ENCODE measurements at regions not wholly inside any gene's neighbourhood (a gene's known extent, or its start where the extent isn't known, plus 50 kb on each side); places are given as distances from the start of the nearest gene placed in this dataset.

DNA sequence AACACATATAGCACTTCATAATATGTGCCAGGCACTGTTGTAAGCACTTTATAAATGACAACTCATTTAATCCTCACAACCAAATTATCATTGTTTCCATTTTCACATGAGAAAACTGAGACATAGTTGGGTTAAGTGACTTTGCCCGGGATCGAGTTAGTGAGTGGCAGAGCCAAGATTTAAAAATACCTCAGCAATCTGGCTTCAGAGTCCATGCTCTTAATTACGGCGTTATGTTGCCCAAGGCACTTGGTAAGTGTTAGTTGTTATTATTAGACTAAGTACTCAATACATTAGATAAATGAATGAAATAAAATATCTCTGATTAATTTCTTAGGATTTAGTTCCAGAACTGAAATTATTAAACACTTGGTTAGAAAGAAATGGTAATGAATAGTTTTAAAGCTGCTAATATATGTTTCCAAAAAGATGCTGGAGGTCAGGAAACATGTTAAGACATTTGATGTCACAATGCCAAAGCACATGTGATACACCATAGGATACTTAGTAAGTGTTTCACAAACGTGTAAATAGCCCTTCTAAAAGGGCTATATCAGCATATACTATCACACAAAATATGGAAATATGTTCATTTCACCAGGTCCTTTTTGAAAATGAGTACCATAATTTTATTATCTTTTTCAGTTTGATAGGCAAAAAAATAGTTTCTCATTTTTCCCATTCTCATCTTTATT lies 301.9 kb downstream of the GPAT3 start:
- DNase-seq, result no peak

GRCh38 chr4:83833920-83834319 lies 298.0 kb downstream of the GPAT3 start:
- no peak for DNase-seq

DNA sequence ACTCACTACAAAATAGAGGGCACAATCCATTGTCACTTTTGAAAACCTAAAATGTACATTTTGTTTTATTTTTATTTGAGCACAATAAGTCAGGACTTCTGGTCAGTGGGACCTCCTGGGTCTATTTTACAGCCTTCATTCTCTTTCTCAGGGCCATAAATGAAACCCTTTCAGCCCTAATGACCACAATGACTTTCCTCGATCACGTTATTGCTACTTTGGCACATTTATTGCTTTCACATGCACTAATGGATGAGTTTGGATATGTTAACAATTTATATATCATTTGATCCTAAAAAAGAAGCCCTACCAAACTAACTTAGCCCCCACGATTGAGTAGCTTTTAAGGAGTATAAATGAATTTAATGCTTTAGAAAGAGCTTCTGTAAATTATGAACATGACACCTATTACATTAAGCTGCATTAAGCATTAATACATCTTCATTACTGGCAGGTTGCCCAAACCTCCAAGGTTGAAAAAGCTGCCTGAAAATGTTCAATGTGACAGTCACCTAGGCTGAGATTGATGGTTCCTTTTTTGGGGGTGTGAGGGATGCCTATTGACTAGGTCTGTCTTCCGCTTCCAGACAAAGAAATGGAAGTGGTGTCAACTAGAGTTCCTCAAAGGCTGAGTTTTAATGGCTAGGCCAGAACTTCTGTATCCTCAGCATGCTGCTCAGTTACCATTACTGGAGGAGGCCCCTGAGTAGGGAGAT lies 296.4 kb downstream of the GPAT3 start:
- no peak for DNase-seq

- no peak for DNase-seq
These were observed 295.7 kb downstream of the GPAT3 start for GRCh38 chr4:83831588-83831987.

- DNase-seq, result no peak
These were observed 294.4 kb downstream of the GPAT3 start for GRCh38 chr4:83830138-83830888.

DNA sequence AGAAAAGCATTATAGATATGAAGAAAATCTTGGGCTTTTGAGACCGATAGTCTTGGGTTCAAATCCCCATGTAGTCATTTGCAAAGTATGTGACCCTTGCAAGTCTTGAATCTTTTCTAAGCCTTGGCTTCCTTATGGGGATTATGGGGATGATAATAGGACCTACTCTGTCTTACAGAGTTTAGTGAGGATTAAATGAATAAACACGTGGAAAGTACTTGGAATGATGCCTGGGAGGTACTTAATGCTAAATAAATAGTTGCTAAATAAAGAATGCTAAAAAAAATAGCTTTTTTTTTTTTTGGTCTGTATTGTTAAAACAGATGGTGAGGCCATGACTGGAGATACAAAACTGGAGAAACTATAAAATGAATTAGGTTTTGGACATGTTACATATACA lies 292.7 kb downstream of the GPAT3 start:
- DNase-seq, result no peak

DNA sequence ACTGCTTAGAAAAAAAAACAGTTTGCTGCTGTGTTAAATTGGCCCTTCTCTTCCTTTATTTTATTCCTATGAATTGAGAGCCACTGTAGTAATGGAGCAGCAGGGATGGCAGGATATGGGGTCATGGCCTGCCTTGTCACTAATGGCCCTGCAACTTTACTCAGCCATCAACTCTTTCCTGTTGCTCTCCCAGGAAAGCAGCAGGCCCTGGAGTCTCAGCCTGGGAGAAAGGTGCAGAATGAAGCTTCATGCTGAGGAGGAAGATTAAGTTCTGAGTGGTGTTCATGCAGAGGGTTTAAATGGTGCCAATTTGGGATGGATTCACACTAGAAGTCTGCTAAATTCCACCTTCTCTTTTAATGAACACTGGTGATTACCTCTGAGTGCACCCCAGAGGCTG lies 285.6 kb downstream of the GPAT3 start:
- DNase-seq, result no peak

- no peak for DNase-seq
These were observed 283.7 kb downstream of the GPAT3 start for GRCh38 chr4:83819582-83819981.

GRCh38 chr4:83810428-83810827 lies 274.5 kb downstream of the GPAT3 start:
- DNase-seq, result no peak

DNA sequence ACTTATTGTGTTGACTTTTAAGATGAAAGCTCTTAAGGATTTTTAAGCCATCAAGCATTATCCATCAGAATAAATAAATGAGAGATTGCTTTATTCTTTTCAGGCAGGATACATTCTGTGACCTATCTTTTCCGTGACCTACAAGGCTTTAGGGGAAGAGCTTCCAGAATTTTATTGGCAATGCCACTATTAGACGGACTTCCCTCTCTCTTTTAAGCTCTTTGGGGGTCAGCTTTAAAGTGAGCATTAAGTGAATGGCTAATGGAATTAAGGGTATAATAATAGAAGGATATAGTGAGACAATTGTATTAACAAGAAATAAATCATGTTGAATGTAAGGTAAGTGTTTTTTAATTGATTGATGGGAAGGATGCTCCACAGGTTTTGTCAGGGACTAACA lies 273.7 kb downstream of the GPAT3 start:
- DNase-seq, result no peak

- DNase-seq, result no peak
These were observed 257.6 kb downstream of the GPAT3 start for GRCh38 chr4:83793481-83793880.

- no peak for DNase-seq
These were observed 250.0 kb downstream of the GPAT3 start for GRCh38 chr4:83785891-83786290.

DNA sequence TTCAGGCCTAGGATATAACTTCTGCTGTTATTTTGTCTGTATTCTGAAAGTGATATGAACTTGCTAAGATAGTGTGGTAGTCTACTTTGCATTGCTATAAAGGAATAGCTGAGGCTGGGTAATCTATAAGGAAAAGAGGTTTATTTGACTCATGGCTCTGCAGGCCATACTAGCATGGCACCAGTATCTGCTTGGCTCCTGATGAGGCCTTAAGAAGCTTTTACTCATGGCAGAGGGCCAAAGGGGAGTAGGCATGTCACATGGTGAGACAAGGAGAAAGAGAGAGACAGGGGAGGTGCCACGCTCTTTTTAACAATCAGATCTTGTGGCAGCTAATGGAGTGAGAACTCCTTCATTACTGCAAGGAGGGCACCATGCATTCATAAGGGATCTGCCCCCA lies 247.3 kb downstream of the GPAT3 start:
- no peak for DNase-seq

DNA sequence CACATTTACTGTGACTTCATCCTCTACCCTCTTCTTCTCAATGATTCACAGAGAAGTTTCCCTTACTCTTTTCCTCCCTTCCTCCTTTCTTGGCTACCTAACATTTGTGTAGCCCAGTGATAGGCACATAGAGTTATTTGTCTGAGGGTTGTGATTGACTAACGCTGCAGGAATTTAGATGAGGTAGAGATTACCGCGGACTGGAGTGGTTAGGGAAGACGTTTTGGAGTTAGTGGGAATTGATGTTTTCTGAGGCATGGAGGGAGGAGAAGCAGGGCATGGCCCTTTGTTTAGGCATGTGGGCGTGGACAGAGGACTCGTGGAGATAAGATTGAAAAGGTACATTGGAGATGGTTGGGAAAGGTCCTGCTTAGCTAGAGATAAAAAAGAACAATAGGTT lies 246.7 kb downstream of the GPAT3 start:
- DNase-seq, result no peak

GRCh38 chr4:83781434-83781833 lies 245.5 kb downstream of the GPAT3 start:
- no peak for DNase-seq

- DNase-seq, result no peak
These were observed 244.3 kb downstream of the GPAT3 start for GRCh38 chr4:83780053-83780733.

DNA sequence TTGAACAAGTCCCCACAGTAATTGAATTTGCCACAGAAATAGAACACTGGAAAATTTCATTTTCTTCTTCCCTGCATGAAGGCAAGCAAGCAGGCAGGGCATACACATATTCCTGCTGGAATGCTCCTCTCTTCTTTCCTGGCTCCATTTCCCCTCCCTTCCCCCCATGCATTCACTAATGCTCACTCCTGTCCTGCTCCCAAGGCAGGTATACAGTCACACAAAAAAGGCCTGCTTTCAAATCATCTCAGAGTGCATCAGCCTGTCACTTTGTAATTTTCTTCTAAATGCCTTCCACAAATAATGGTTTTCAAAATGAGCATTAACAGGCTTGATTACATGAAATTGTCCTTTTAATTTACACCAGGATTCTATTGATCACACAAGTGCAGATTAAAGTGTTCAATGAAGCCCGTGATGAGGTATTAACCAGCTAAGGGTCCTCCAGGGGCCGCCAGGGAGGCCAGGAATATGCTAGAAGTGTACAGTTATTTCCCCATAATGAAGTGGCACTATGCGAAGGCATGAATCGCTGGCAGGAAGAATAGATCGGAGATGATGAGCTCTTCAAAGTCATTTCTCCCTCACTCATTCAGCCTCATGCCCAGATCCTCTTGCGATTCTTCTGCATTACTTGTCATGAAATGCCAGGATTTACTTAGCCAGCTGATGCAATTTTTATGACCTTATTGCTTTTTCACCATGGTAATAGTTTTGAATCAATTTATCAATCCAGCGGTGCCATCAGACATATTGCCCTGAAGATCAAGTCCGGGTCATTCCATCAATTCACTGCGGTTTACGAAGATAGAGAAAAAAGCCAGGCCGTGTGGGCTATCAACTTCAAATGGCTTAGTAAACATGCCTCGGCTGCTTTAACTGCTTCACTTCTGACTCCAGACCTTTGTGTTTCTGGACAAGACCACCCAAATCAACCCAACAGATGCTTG lies 243.5 kb downstream of the GPAT3 start:
- no peak for DNase-seq

DNA sequence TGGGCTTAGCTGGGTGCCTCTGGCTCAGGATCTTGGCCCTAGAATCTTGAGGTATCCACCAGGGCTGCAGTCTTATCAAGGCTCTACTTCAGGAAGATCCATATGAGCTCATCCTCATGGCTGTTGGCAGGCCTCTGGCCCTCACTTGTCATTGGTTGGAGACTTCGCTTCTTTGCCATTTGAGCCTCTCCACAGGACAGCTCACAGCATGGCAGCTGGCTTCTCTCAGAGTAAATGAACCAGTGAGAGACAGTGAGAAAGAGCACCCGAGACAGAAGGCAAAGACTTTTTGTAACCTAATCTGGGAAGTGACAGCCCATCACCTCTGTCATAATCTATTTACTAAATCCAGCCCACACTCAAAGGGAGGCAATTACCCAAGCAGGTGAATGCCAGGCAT lies 236.8 kb downstream of the GPAT3 start:
- no peak for DNase-seq

DNA sequence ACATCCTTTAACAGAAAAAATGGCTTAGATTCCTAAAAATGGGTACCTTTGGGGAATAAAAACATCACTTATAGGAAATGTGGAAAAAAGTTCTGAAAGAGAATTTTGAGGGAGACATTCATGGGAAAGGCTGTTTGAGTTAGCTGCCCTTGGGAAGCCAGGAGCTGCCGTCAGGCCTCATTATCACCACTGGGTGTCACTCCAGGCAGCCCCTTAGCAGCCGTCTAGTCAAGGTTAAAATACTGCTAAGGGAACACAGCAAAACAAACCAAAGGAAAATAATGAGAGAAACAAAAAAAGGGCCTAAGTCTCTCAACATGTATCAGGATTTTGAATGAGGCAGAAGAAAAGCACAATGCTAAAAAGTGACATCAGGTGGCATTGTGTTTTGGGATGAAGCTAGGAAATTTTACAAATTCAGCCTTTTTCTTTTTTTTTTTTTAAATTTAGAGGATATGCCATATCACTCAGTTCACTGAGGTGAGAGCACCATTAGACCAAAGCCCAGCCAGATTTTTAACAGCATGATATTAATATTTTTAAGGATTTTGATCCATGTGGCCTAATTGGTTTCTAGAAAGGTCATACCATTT lies 235.3 kb downstream of the GPAT3 start:
- DNase-seq, result peak; percentile 59

GRCh38 chr4:83768146-83768545 lies 232.2 kb downstream of the GPAT3 start:
- DNase-seq, result no peak

- no peak for DNase-seq
These were observed 231.2 kb downstream of the GPAT3 start for GRCh38 chr4:83767067-83767466.

DNA sequence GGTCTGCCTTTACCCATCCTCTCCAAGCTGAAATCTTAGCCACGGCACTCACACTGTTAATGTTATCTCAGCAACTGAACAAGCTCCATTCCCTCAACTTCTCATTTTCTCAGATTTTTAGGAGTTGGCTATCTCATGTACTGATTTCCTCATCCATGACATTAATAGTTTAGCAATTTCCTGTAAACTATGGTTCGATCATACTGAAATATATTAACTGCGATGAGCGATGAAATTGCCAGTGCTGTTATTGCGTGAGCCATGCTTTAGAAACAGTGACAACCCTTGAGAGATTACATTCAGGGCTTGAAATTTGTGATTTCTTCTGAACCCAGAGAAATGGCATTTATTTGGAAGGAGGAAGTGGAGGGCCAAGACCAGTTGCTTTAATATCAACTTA lies 223.7 kb downstream of the GPAT3 start:
- DNase-seq, result no peak
